ENCODE measurements at regions not wholly inside any gene's neighbourhood (a gene's known extent, or its start where the extent isn't known, plus 50 kb on each side); places are given as distances from the start of the nearest gene placed in this dataset.

GRCh38 chr6:12450467-12450866 is 160.3 kb downstream of the EDN1 start:
- TF ChIP-seq CTCF (conservative IDR thresholded peaks at IDR 0.05) = no peak
- no peak for TF ChIP-seq ZFX (IDR thresholded peaks at IDR 0.05)

All from C4-2B (cell line).